SHP77 (cell line): ENCODE measurements at regions not wholly inside any gene's neighbourhood (a gene's known extent, or its start where the extent isn't known, plus 50 kb on each side); places are given as distances from the start of the nearest gene placed in this dataset.
"Not testable (repeated sequence)": the region's sequence is repeated elsewhere in the genome, so short reads cannot be mapped to it uniquely, and the experiment has no call there.

Experiments used
- DNase-seq, 2 experiments: peaks; one replicate each; lab custom pipeline; 2025; lab: John Stamatoyannopoulos, UW

DNA sequence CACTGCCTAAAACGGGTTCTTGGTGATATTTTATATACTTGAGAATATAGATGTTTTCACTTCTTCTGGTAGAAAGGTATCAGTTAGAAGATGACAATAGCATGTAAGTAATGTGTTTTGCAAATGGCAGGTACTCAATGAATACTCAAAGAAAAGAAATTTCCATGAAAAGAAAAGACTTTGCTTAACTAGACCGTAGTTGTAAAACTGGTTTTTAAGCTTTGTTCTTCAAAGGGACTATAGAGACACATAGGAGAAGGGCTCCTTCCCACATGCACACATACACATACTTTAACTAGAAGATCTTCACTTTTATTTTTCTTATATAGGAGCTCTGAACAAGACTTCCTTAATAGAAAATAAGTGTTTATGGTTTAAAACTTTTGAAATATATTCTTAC is 215.3 kb upstream of the RND3 start:
- DNase-seq: no peak

DNA sequence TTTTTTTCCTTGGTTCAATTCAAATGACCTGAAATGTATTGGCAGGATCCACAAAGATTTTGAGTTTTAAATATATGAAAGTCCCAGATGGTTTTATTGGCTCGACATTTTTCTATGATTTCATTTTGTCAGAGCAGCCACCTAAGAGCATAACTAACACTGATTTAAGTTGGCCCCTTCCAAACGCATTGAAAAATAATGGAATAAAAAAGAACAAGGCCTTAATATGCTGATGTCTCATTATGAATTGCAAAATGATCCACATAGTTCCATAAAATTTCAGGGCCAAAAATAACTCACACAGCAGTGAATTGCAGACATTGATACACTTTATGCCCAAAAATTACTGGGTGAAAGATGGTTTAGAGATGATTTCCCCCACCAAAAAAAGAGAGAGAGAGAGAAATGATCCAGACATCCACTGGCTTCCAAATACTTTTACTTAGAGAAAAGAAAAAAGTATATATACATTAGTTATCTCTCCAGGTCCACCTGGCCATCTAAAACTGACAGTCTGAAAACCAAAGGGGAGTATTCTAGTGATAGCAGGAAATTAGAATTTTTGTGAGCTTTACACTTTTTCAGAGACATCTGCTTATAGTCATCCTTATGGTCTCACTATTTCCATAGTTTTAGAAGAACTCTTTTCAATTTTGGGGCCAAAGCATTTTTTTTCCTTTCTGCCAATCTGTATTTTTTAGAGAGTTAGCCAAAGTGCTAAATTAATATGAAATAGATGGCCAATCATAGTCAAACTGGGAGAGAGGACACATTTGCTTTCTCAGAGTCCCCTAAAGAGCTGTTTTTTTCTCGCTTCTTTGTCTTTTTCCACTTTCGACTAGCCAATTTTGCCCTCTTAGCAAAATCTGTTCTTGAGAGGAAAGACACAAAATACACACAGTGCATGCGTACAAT is 213.5 kb upstream of the RND3 start:
- no peak for DNase-seq

DNA sequence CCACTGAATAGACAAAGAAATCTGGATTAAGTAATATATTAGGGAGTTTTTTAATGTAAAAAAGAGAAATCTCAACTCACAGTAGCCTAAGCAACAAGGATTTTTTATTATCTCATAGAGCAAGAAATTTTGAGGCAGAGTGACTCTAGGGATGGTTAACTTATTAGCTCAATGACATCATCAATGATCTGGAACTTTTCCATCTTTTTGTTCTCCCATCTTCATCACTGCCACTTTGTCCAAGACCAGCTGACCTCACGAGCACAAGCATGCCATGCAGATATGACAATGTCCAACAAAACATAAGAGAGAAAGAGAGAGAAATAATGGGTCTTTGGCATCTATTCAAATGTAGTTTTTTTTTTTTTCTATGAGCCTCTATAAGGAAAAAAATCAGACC is 211.8 kb upstream of the RND3 start:
- no peak for DNase-seq

DNA sequence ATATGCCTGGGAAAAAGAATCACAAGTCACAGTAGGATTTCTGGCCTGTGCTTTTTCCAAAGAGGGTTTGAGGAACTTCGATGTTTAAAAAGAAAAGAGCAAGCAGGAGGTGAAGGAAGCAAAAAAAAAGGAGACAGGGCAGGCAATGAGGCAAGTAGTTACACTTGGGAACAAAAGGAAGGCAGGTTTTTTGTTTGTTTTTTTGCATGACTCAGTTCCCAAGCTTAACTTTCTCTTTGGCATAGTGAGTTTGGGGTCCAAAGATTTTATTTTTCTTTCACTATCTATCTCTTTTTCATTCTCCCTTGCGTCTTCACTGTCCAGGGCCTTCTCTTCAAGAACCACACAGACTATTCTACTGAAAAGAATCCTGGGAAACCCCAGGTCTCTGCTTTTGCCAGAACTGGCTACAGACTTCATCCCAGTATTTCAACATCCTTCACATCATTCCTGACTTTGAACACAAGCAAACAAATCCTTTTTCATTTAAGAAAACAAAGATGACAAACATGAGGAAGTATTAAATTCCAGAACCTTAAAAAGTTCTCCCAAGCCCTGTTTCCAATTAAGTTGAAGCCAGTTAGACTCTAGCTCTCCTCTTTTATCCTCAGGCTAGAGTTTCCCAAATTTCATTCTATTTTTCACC is 210.7 kb upstream of the RND3 start:
- no peak for DNase-seq

DNA sequence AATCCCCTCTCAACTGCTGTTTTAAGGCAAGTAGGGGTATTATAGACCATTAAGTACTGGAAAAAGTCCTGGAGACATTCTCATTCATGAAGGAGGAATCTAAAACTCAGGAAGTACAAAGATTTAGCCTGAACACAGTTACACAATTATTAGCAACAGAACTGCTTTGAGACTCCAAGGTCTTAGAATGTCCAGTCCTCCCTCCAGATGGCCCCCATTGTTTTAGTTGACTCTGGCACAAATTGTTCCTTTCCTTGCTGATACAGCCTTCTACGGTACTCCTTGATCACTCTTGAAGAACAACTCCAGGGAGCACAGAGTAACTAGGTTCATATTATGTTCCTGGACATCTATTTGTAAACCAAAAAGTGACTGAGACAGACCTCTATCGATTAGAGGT is 210.1 kb upstream of the RND3 start:
- no peak for DNase-seq

DNA sequence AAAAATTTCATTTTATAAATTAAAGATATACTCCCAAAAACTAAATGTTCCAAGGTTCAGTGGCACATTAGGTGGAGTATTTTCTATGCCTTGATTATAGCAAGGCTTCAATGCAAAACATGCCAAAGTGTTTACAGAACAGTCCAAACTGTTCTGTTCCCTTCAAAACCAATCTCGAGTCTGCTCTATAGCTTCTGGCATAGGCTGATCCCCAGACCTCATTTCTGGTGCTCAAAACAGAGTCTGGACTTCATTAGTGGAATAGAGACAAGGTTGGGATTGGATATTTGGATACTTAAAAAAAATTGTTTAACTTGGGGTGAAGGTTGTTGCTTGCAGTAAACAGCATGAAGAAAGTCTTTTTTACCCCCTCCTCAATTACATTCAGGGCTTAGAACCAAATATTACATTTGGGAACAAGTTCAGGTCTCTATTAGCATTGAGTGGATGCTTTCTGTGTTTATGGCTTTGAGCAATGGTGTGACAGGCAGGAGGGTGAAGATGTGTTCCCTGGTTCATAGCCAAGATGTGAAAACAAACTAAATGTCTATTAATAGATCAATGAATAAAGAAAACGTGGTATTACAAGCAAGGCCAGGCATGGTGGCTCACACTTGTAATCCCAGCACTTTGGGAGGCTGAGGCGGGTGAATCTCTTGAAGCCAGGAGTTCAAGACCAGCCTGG is 208.1 kb upstream of the RND3 start:
- DNase-seq: no peak

DNA sequence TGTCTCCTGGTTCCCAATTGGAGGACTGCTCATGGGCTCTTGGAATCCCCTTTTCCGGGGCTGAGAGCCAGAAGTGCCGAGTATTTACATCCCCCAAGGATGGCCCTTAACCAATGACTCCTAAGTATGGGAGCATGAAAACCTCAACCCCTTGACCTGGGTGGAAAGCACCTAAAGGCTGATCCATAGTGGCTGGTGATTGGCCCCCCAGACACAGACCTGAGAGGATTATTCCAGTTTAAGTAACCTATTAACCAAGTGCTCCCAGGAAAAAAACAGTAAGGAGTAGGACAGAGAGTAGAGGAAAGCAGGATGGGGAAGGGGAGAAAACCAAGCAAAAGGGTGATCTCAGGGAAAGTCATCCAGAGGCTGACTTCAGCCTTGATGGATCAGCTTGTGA is 206.1 kb upstream of the RND3 start:
- DNase-seq: no peak

DNA sequence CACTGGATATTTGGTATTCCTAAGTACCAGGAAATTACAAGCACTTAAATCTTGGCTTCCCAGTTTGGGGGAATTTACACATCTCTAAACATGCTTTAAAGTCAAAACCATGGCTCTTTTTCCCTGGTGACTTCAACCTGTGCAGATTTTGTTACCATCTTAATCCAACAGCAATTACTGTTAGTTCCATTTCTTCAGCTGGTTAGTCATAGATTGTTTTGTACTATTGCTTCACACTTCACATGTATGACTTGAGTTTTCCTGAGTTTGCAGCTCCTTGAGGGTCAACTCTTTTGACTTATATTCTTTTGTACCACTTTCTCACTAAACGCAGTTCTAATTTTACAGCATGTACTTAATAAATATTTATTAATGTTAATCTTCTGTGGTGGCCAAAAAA is 203.4 kb upstream of the RND3 start:
- DNase-seq: no peak

DNA sequence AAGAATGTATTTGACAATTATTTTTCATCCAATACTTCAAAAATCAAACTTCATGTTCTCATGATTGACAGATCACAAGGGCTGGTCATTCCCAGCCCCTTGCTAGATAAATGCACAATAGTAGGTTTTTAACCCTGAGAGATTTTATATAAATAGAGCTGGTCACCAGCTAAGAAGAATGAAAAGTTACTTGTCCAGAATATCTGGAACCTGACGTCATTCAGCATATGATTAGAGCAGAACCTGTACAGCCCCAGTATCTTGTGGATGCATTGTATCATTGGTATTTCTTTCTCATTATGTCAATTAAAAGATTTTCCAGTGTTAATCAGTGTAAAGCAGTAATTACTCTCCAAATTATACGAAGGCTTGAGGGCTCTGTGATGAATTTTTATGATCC is 202.8 kb upstream of the RND3 start:
- no peak for DNase-seq

DNA sequence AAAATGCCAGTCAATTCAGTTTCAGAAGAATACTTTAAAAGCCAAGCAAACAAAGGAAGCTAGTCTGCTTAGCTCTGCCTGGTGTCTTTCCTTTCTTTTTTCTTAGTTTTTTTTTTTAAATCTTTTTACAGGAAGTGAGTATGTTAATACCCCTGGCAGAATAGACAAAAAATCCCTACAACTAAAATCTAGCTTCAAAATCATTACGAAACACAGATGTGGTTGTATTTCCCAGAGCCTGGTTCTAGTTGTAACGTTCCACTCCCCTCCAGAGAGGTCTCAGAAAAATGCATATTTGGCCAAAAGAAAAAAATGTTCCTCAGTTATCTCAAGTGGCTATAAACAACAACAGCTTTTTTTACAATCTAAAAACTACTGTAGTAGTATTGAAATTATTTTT is 202.1 kb upstream of the RND3 start:
- DNase-seq: no peak

DNA sequence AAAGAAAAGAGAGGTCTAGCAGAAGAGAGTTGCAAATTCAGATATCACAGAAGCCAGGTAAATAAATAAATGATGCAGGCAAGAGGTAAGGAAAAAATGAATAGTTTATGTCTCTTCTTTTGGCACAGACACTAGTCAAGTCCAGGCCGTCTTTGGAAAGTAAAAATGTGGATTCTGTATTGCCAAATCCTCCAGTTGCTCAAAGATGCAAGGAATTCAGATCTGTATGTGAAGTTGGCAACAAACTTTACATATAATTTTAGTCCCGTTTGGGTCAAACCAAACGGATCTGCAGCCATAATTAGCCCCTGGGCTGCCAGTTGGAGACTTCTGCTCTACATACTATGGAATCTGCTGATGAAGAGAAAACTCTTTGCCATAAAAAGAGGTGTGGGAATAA is 200.5 kb upstream of the RND3 start:
- no peak for DNase-seq

DNA sequence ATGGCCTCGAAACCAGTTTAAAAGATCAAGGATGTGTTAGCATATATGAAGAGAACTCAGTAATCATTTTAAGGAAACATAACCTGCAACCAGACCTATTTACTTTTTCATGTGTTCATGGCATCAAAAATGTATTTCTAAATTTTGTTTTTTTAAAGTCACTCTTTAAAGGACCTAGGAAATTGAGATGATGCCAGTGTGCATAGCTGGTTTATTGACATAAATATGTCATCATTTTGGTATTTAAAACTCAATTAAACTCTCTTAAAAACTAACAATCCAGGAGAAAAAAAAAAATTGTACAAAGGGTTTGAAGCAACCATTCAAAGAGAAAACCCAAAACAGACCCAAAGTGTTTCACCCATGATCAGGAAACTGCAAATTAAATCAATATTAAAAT is 198.9 kb upstream of the RND3 start:
- no peak for DNase-seq

DNA sequence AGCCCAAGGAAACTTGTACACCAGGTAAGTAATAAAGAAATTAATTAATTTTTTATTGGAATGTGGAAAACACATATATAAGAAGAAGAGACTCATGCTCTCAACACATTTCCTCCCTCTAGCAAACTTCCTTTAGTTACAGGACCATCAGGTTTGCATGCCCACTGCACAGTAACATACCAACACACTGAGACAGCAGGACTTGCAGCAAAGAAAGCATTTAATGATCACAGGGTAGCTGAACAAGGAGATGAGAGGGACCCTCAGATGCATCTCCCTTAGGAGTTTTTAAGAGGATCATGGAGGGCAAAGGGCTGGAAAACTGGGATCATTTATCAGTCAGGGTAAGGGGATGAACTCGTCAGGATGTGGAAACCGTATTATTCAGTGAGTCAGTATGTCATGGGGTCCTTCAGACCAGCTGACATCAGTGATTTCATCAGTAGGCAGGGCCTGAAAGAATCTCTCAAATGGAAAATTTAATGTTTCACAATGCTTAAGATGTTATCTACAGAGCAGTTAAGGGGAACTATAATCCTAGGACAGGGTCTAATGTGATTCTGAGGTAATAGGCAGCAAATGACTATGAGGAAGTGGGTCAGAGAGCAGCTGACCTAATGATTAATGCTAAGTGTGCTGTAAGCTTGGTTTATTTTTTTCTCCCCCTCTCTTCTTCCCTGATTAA is 193.8 kb upstream of the RND3 start:
- no peak for DNase-seq

DNA sequence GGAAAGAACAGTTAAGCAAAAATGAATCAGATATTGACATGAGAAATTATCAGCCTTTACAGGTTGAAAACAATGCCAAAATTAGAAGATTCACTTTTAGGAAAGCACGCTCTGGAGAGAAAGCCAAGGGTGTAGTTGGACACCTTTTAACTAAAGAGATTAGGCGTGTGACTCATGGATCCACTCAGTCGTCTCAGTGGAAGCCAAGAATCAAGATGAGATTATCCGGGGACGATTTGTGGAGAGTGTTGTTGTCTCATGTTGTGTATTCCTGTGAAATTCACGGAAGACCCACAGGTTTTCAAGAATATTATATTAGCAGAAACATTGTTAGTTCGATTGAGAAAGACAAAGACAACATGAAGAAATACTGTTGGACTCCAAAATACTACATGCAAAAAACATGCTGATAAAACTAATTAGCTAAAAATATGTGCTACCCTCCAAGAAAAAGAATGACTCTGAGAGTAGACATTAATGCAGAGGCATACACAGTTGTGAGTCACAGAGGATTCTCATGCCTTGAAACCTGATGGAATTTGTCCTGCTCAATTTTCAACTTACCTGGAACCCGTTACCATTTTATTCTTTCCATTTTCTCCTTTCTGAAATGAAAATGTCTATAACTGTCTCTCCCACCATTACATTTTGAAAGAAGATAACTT is 192.1 kb upstream of the RND3 start:
- no peak for DNase-seq

DNA sequence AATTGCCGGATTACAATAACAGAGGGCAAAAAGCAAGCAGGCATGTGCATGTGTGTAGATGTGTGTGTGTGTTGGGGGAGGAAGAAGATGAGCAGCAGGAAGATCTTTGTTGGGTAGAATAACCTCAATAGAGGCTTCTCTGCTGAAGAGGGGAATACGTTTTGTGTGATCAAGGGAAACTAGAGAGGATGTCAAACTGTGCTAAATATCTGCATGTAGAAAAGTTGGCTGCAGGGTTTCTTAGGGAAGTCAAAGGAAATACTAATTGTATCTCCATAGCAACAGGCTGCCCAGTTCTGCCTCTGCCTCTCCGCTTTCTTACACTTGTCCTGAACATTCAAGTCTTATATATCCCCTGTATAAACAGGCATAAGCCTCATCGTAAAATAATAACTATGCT is 190.1 kb upstream of the RND3 start:
- DNase-seq: no peak

DNA sequence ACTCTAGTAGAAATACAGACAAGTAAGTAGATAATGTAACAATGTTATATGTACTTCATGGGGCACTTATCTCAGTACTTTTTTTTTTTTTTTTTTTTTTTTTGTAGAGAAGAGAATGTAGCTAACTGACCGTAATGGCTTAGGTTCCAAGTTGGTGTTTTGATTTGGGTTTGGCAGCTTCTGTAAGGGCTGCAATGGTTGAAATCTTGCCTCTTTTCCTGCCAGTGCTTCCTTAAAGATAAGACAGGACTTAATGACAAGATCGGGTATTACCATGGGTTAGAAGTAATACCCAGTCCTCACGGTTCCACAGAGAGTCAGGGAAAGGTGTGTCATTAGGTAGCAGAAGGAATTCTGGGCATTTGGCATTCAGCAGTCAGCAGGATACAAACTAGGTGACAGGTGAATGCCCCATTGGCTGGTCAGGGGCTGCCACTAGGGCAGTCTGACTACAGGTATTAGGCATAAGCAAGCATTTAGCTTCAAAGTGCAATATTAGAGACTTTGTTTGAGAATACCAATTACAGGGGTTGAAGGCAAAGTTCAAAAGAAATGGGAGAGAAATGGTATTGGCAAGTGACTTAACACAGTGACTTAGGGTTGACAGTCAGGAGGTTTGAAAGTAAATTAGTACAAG is 189.4 kb upstream of the RND3 start:
- DNase-seq: no peak

DNA sequence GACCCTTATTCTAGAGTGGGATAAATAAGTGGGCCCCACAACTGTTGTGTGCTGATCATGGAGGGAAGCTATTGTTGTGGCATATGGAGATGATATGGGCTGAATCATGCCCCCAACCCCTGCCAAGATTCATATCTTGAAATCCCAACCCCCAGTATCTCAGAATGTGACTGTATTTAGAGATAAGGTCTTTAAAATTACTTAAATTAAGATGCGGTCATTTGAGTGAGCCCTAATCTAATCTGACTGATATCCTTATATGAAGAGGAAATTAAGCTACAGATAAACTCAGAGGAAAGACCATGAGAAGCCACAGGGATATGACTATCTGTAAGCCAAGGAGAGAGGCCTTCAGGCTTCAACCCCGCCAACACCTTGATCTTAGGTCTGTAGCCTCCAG is 188.3 kb upstream of the RND3 start:
- DNase-seq: no peak

DNA sequence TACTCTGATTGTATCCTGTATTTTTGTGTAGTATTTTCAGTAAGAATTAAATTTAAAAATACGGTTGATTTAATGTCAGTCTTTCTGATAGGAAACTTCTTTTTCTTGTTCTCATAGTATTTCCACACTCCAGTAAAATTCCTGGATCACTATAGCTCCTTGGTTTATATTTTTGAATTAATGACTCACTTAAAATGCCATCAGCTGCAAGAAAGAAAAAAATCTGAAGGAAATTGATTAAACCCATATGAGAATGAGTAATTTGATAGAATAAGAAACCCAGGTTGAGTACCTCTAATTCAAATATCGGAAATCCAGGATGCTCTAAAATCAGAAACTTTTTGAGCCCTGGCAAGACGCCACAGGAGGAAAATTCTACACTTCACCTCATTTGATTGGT is 186.8 kb upstream of the RND3 start:
- DNase-seq: no peak

DNA sequence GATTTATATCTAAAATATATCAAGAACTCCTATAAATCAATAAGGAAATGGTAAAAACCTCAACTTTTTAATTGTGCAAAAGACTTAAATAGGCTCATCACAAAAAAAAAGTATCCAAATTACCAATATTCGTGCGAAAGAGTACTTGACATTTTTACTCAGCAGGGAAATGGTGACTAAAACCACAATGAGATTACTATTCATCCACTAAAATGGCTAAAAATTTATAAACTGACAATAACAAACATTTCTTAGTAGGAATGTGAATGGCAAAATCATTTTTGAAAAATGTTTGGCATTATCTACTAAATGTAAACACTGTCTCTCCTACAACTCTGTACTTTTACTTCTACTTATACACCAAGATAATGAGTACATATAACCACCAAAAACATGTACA is 184.8 kb upstream of the RND3 start:
- no peak for DNase-seq

DNA sequence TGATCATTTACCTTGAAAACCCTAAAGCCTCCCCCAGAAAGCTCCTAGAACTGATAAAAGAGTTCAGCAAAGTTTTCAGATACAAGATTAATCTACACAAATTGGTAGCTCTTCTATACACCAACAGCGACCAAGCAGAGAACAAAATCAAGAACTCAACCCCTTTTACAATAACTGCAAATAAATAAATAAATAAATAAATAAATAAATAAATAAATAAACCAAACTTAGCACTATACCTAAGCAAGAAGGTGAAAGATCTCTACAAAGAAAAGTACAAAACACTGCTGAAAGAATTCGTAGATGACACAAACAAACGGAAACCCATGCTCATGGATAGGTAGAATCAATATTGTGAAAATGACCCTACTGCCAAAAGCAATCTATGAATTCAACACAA is 182.0 kb upstream of the RND3 start:
- no peak for DNase-seq

DNA sequence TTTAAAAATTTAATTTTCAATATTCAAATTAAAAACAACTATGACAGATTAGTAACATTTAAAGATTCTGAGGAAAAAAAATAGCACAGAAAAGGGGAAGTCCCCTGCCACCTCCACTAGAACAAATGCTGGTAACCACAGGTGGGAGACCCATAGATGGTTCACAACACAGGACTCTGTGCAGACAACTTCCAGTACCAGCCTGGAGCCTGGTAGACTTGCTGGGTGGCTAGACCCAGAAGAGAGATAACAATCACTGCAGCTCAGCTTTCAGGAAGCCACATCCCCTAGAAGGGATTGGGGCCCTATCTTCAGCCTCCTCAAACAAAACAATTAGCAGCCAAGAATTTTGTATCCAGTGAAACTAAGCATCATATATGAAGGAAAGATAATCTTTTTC is 179.6 kb upstream of the RND3 start:
- not testable (repeated sequence) for DNase-seq

DNA sequence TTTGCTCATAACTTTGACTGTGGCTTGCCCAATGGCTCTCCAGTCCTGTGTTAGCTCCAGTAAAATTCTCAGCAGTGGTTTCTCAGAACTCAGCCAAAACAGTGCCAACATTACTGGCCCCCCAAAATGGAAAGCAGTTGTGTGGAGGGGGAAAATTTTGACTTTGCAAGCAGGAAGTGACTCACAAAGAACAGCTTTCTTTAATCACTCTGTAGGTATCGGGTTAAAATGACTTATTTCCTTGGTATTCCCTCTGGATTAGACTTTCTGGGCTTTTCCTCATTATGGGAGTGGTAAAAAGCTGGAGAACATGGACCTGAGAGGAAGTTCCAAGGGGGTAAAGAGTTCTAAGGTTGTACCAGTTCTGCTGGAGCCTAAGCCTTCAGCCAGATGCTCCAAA is 175.7 kb upstream of the RND3 start:
- no peak for DNase-seq
